UCSD-AML1 (cell line): ENCODE measurements at regions not wholly inside any gene's neighbourhood (a gene's known extent, or its start where the extent isn't known, plus 50 kb on each side); places are given as distances from the start of the nearest gene placed in this dataset.
"Not testable (repeated sequence)": the region's sequence is repeated elsewhere in the genome, so short reads cannot be mapped to it uniquely, and the experiment has no call there.

Source experiments
- DNase-seq: peaks from one replicate; lab custom pipeline; 2025; ENCODE audit not compliant: unreplicated experiment; lab: John Stamatoyannopoulos, UW

GRCh38 chr11:34795641-34796040 is 120.5 kb downstream of the APIP start:
- no peak for DNase-seq

DNA sequence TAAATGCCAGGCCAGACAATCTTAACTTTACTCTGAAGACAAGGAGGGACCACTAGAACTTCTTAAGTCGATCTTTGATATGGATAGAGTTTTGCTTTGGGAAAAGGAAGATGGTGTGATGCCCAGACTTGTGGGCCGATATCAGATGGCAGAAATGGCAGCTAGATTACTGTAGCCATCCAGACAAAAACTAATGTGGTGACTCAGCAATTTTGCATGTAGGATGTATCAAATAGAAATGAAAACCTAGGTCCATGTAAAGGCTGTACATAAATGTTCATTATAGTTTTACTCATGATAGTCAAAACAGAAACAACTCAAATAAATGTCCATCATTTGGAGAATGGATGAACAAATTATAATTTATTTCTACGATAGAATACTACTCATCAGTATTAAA is 121.5 kb downstream of the APIP start:
- no peak for DNase-seq

DNA sequence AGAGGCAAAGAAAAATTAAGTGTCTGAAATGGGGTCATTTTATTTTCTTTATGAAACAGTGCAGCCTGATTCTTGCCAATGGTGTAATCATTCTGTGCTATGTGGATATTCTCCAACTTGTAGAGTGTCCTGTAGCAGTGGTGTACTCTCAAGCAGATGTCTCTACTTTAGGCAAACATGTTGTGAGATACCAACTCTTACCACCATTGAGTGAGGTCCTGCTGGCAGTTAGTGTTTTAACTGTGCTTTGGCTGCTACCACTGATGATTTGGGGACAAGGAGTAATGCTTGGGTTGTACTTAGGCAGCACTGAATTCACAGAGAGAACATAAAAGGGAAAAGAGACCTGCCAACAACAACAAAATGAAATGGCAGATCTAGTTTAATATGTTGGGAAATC is 122.5 kb downstream of the APIP start:
- DNase-seq: no peak

DNA sequence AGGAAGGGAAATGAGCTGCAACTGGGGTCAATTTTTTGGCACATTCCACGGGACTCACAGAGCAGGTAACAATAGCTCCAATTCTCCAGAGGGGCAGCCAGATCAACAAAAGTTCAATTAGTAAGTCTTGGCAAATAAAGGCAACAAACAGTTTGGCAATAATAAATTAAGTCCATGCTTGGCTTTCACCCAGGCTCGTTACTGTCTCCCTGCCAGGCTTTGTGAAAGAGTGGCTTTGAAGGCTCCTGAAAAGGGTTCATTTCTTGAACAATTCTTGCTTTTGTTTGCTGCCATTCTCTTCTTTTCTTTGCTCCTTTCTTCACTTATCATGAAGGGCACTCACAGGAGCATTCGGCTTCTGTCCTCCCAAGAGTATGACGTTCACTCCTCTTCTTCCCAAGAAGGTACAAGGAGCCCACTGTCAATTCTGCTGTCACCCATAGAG is 123.3 kb downstream of the APIP start:
- DNase-seq: no peak

DNA sequence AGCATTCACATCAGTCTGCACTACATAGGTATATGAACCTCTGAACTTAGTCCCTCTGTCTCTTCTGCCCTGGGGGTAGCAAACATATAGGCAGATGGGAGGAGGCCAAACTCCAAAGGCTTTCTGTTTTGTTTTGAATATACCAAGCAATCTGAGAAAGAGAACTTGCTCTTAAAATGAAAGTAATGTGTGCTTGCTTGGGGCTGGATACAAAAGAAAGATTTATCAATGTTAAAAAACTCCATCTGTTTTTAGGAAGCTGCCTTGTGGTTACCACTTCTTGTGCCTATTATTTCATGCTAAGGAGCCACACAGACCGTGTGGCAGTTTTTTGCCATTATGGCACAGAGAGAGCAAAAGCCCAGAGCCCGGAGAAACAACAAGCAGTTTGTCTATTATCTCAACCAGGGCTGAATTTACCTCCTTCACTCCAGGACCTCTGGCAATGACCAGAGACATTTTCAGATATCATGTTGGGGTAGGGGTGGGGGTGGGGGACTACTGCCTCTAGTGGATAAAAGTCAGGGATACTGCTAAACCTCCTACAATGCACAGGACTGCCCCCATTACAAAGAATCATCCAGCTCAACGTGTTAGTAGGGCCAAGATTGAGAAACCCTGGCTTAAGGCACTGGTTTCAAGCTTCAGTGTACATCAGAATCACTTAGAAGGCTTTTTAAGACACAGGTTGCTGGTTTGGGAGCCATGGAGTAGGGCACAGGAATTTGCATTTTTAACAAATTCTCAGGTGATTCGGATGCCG is 124.2 kb downstream of the APIP start:
- DNase-seq: no peak

- DNase-seq: no peak
These were observed 125.6 kb downstream of the APIP start for GRCh38 chr11:34790620-34791019.

DNA sequence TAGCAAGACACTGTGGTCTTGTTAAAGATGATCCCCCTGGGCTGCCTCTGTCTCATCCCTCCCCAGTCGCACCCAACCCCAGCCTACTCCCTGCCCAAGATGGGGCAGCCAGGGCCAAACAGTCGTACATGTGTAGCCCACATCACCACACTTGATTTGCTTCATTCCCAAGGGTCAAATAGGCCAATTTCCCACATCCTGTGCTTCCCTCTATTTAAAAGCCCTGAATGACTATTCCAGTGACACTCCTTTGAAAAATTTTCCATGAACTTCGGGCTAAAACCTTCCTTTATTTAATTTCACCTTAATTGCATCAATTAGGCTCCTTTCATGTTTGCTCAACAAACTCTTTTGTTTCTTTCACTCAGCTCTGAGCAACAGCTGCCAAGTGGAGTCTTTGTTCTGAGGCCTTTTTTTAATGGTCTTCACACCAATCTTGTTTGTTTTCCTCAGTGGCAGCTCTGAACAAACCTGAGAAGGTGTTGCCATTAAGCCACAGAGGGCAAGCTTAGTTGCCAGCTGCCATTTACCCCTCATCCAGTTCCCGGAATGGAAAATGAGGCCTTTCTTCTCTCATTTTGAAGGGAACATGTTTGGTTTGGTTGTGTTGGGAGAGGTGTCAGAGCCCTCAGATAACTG is 126.9 kb downstream of the APIP start:
- DNase-seq: no peak

- DNase-seq: no peak
These were observed 127.5 kb downstream of the APIP start for GRCh38 chr11:34788642-34789041.

DNA sequence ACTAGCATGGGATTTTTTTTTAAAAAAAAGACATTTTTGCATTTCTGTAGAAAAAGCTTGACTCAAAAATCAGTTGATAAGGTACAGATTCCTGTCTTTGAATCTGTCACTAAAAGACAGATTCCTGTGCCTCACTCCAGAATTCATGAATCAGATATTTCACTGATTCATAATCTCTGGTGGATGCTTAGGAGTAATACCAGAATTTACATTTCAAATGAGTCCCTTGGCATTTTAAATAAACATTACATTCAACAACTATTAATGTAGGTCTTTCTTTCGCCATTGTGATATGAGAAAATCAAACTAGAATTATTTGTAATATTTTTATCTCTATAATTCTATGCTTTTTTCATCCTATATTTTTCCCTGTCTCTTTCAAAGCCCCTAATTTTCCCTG is 128.3 kb downstream of the APIP start:
- no peak for DNase-seq

DNA sequence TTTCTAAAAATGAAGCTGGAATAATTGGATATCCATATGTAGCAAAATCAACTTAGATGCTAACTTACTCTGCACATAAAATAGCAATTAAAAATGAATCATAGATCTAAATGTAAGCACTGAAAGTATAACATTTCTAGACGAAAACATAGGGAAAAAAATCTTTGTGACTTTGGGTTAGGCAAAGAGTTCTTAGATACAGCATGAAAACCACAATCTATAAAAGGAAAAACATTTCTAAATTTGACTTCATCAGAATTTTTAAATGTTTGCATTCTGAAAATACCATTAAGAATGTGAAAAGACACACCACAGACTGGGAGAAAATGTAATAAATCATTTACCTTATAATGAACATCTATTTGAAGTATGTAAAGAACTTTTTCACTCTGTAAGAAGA is 128.8 kb downstream of the APIP start:
- DNase-seq: no peak

DNA sequence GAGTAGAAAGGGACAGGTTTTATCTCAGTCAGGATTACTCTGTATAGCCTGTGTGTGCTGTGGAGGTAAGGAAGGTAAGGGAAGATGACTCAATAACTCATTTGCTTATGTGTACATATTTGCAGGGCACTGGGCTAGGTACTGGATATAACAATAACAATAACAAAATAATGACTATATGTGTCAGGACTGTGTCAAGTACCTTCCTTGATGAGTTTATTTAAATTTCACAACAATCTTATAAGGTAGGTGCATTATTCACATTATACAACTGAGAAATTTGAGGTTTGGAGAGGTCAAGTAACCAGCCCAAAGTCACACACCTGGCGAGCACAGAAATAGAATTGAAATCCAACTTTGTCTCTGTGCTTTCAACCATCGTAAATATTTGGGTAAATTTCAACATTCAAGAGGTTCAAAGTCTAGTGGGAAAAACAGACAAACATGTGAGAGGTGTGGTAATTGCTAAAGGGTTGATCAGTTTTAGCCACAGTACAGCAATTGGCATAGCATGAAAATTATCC is 131.8 kb downstream of the APIP start:
- no peak for DNase-seq

DNA sequence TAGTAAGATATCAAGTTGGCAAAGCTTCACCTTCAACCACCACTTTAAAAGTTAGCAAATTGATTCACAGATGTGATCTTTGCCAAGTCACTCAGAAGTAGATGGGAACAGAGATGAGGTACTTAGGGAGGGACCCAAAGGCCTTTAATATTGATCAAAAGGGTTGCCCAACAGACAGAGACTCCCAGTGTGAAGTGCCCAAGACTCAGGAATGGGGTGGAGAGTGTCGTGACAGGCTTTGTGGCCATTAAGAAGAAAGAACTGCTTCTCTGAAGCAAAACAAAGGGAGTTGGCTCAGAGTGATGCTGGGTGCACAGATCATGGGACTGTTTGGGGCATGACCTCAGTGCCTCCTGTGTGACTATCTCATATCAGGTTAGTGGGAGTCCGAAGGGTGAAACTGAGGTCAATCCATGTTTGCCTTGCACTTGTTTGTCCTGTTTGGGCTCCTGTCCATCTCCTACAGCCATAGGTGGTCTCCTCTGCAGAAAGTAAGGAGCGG is 132.3 kb downstream of the APIP start:
- DNase-seq: no peak

DNA sequence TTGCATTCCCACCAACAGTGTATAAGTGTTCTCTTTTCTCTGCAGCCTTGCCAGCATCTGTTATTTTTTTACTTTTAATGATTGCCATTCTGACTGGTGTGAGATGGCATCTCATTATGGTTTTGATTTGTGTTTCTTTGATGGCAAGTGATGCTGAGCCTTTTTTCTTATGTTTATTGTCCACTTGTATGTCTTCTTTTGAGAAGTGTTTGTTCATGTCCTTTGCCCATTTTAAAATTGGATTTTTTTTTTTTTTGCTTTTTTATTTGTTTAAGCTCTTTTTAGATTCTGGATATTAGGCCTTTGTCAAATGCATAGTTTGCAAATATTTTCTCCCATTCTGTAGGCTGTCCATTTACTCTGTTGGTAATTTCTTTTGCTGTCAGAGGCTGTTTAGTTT is 134.4 kb downstream of the APIP start:
- not testable (repeated sequence) for DNase-seq

DNA sequence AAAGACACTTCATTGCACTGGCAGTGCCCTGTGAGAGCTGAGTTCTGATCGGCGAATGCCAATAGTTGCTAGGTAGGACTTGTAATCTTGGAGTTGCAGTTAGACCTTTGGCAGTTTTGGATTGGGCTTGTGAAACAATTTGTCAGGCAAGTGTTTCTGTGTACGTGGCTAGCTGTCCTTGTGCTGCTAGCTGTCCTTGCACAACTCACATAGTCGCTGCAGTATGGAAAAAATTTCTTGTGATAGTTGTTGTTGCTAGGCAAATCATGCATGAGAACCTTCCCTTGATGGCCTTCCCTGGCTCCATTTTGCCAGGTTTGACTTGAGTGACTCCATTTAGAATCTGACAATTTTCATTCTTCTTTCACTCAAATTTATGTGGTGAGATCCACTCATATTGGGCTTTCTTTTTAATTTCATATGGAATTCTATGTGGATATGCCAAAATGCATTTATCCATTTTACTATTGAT is 140.7 kb downstream of the APIP start:
- DNase-seq: no peak

- DNase-seq: no peak
These were observed 141.6 kb downstream of the APIP start for GRCh38 chr11:34774604-34775003.

- DNase-seq: no peak
These were observed 142.4 kb downstream of the APIP start for GRCh38 chr11:34773826-34774225.

- DNase-seq: no peak
These were observed 143.0 kb downstream of the APIP start for GRCh38 chr11:34773211-34773610.

DNA sequence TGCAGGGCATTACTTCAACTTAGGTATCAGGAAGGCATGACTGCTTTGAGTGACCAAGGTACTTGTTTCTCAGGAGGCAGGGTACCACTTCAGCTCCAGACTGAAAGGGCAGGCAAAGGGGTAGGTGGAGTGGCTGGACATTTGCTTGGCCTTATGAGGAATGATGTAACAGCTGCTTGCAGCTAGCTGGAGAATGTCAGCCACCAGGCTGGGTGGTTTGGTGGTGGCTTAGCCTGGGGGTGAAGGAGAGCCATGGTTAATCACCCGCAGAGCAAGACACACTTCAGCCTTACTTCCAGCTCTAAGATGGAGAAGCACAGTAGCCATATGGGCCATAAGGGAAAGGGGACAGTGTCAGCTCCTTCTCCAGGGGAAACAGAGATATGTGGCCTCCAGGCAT is 146.1 kb downstream of the APIP start:
- DNase-seq: no peak

GRCh38 chr11:34769224-34769623 is 147.0 kb downstream of the APIP start:
- DNase-seq: no peak

GRCh38 chr11:34762625-34763024 is 141.7 kb downstream of the EHF start:
- not testable (repeated sequence) for DNase-seq

DNA sequence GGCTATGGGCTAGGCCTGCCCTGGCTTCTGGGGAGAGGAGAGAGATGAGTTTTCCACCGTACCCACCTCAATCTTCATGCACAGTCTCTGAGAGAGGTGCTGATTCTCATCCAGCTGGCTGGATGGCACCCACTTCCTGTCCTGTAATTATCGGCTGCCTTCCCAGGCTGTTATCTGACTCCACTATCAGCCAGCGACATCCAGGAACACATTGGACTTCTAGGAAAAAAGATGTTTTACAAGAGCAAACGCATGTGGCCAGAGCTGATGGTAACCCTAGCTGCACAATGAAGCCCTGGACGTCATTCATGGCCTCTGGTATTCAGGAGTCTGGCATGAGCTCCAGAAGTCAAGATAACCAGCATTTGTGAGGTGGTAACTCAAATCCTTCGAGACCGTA is 137.4 kb downstream of the EHF start:
- DNase-seq: no peak

DNA sequence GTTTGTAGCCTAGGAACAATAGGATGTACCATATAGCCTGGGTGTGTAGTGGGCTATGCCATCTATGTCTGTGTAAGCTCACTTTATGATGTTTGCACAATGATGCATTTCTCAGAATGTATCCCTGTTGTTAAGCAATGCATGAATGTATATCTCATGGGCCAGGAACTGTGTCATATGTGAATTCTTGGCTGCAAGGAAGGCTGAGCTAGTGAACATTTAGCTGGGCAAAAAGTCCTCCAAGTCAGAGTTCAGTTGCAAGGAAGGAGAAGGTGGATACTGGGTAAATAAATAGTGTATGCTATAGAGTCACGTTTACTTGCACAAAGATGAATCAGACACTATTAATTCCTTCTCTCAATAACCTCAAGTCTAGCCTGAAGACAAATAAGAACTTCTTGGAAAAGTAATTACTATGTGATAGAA is 136.1 kb downstream of the EHF start:
- DNase-seq: no peak
